ENCODE measurements at regions not wholly inside any gene's neighbourhood (a gene's known extent, or its start where the extent isn't known, plus 50 kb on each side); places are given as distances from the start of the nearest gene placed in this dataset.
"Not testable (repeated sequence)": the region's sequence is repeated elsewhere in the genome, so short reads cannot be mapped to it uniquely, and the experiment has no call there.

GRCh38 chr5:110258460-110259216 is 467.8 kb downstream of the TMEM232 start:
- no peak for DNase-seq

- DNase-seq, result no peak
These were observed 463.7 kb downstream of the TMEM232 start for GRCh38 chr5:110262749-110263148.

GRCh38 chr5:110264661-110265060 is 461.8 kb downstream of the TMEM232 start:
- DNase-seq, result no peak

- DNase-seq, result no peak
These were observed 461.3 kb downstream of the TMEM232 start for GRCh38 chr5:110265162-110265561.

GRCh38 chr5:110267714-110268113 is 458.8 kb downstream of the TMEM232 start:
- no peak for DNase-seq

- DNase-seq, result no peak
These were observed 458.2 kb downstream of the TMEM232 start for GRCh38 chr5:110268283-110268682.

GRCh38 chr5:110268985-110269384 is 457.5 kb downstream of the TMEM232 start:
- DNase-seq, result no peak

GRCh38 chr5:110269478-110270142 is 456.9 kb downstream of the TMEM232 start:
- no peak for DNase-seq

GRCh38 chr5:110275878-110276277 is 450.6 kb downstream of the TMEM232 start:
- no peak for DNase-seq

- DNase-seq, result not testable (repeated sequence)
These were observed 448.0 kb downstream of the TMEM232 start for GRCh38 chr5:110278449-110278848.

- DNase-seq, result not testable (repeated sequence)
These were observed 442.4 kb downstream of the TMEM232 start for GRCh38 chr5:110284121-110284520.

- no peak for DNase-seq
These were observed 437.5 kb downstream of the TMEM232 start for GRCh38 chr5:110288766-110289511.

GRCh38 chr5:110289512-110289810 is 437.0 kb downstream of the TMEM232 start:
- no peak for DNase-seq

- no peak for DNase-seq
These were observed 435.9 kb downstream of the TMEM232 start for GRCh38 chr5:110290542-110290941.

- no peak for DNase-seq
These were observed 432.2 kb downstream of the TMEM232 start for GRCh38 chr5:110294281-110294680.

- DNase-seq, result no peak
These were observed 429.3 kb downstream of the TMEM232 start for GRCh38 chr5:110297152-110297670.

- no peak for DNase-seq
These were observed 422.3 kb downstream of the TMEM232 start for GRCh38 chr5:110304176-110304575.

- no peak for DNase-seq
These were observed 419.8 kb downstream of the TMEM232 start for GRCh38 chr5:110306650-110307049.

GRCh38 chr5:110309222-110309621 is 417.2 kb downstream of the TMEM232 start:
- DNase-seq, result no peak

- not testable (repeated sequence) for DNase-seq
These were observed 409.9 kb downstream of the TMEM232 start for GRCh38 chr5:110316566-110316965.

GRCh38 chr5:110321117-110321516 is 405.4 kb downstream of the TMEM232 start:
- DNase-seq, result no peak

- no peak for DNase-seq
These were observed 403.1 kb downstream of the TMEM232 start for GRCh38 chr5:110323357-110323756.

- DNase-seq, result no peak
These were observed 402.6 kb downstream of the TMEM232 start for GRCh38 chr5:110323832-110324231.

GRCh38 chr5:110324876-110325275 is 401.6 kb downstream of the TMEM232 start:
- no peak for DNase-seq

All from NCI-H526 treated with DMSO at 0.1 percent for 48 hours (cell line).